GM18505 (cell line): ENCODE measurements at regions not wholly inside any gene's neighbourhood (a gene's known extent, or its start where the extent isn't known, plus 50 kb on each side); places are given as distances from the start of the nearest gene placed in this dataset.

Source experiments
- ATAC-seq: cut with Tn5 transposase; IDR thresholded peaks from one replicate; pipeline ENCODE4 v1.9.1; 2021; ENCODE audit not compliant: unreplicated experiment
- POLR2A ChIP-seq: IDR thresholded peaks from 4 replicates; pipeline ENCODE4 v1.6.1; 2011; ENCODE audit warnings: borderline replicate concordance; ENCODE audit not compliant: insufficient read depth, insufficient read length; ENCODE audit errors: extremely low read depth

- ATAC-seq, result no peak
- no peak for TF ChIP-seq POLR2A
Observed at GRCh38 chr16:85379041-85380001, 233.8 kb upstream of the GSE1 start.

GRCh38 chr16:85380002-85380395 lies 233.1 kb upstream of the GSE1 start:
- no peak for ATAC-seq
- TF ChIP-seq POLR2A, result no peak

GRCh38 chr16:85380905-85381737 lies 232.0 kb upstream of the GSE1 start:
- TF ChIP-seq POLR2A, result no peak
- ATAC-seq, result no peak

GRCh38 chr16:85381738-85382592 lies 231.2 kb upstream of the GSE1 start:
- TF ChIP-seq POLR2A, result no peak
- no peak for ATAC-seq

GRCh38 chr16:85382717-85383118 lies 230.4 kb upstream of the GSE1 start:
- ATAC-seq, result no peak
- TF ChIP-seq POLR2A, result no peak

GRCh38 chr16:85383836-85384832 lies 229.0 kb upstream of the GSE1 start:
- no peak for ATAC-seq
- no peak for TF ChIP-seq POLR2A

- TF ChIP-seq POLR2A, result no peak
- no peak for ATAC-seq
Observed at GRCh38 chr16:85384833-85385462, 228.2 kb upstream of the GSE1 start.

GRCh38 chr16:85385463-85386331 lies 227.4 kb upstream of the GSE1 start:
- ATAC-seq, result no peak
- no peak for TF ChIP-seq POLR2A

GRCh38 chr16:85386467-85387170 lies 226.5 kb upstream of the GSE1 start:
- no peak for ATAC-seq

GRCh38 chr16:85387171-85387507 lies 226.0 kb upstream of the GSE1 start:
- no peak for ATAC-seq
- no peak for TF ChIP-seq POLR2A

More at GRCh38 chr16:85386467-85387170, 226.5 kb upstream of the GSE1 start:
- TF ChIP-seq POLR2A, result no peak
